ENCODE measurements at regions not wholly inside any gene's neighbourhood (a gene's known extent, or its start where the extent isn't known, plus 50 kb on each side); places are given as distances from the start of the nearest gene placed in this dataset.

DNA sequence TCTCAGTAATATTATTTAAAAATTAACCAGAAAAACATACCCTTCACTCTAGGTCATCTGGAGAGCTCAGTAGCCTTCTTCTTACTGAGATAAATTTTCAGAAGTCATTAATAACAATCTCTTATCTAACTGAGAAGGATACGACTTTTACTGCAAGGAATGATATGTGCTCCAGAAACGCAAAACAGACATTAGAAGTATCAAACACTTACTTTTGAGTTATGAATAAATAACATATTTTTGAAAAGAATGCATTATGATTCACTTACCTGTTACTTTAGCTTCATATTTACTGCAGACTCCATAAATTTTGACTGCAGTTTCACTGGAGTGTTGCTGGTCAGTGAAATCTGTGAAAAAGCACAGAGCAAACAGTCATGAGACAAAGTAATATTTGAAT lies 668.7 kb upstream of the NRSN1 start:
- H3K4me3 Mint-ChIP-seq (ENCODE audit: unreplicated experiment), result no peak overlapping the region
- H3K27me3 Mint-ChIP-seq (ENCODE audit: unreplicated experiment), result no peaks in the 10 kb centered on the region
- H3K9me3 Mint-ChIP-seq (ENCODE audit: unreplicated experiment), result no peaks in the 10 kb centered on the region
- DNase-seq (ENCODE audit: low spot score), result no peak
- peaks cover 7% of the 10 kb centered on the region for H3K4me1 Mint-ChIP-seq (ENCODE audit: unreplicated experiment)
- H3K27ac Mint-ChIP-seq (ENCODE audit: unreplicated experiment), result no peak overlapping the region
- no peak for TF ChIP-seq CTCF (IDR thresholded peaks at IDR 0.05; ENCODE audit: unreplicated experiment)
- no peaks in the 10 kb centered on the region for H3K36me3 Mint-ChIP-seq (ENCODE audit: low read depth, unreplicated experiment)

GRCh38 chr6:23465912-23466311 lies 660.1 kb upstream of the NRSN1 start:
- no peak overlapping the region for H3K4me3 Mint-ChIP-seq (ENCODE audit: unreplicated experiment)
- TF ChIP-seq CTCF (IDR thresholded peaks at IDR 0.05; ENCODE audit: unreplicated experiment), result no peak
- H3K27me3 Mint-ChIP-seq (ENCODE audit: unreplicated experiment), result no peaks in the 10 kb centered on the region
- no peaks in the 10 kb centered on the region for H3K36me3 Mint-ChIP-seq (ENCODE audit: low read depth, unreplicated experiment)
- H3K9me3 Mint-ChIP-seq (ENCODE audit: unreplicated experiment), result no peaks in the 10 kb centered on the region
- no peak overlapping the region for H3K27ac Mint-ChIP-seq (ENCODE audit: unreplicated experiment)
- H3K4me1 Mint-ChIP-seq (ENCODE audit: unreplicated experiment), result peaks cover 8% of the 10 kb centered on the region
- no peak for DNase-seq (ENCODE audit: low spot score)

- no peaks in the 10 kb centered on the region for H3K9me3 Mint-ChIP-seq (ENCODE audit: unreplicated experiment)
- no peak overlapping the region for H3K27ac Mint-ChIP-seq (ENCODE audit: unreplicated experiment)
- no peak overlapping the region for H3K4me3 Mint-ChIP-seq (ENCODE audit: unreplicated experiment)
- no peaks in the 10 kb centered on the region for H3K36me3 Mint-ChIP-seq (ENCODE audit: low read depth, unreplicated experiment)
- peaks cover 2% of the 10 kb centered on the region for H3K27me3 Mint-ChIP-seq (ENCODE audit: unreplicated experiment)
- no peaks in the 10 kb centered on the region for H3K4me1 Mint-ChIP-seq (ENCODE audit: unreplicated experiment)
- no peak for TF ChIP-seq CTCF (IDR thresholded peaks at IDR 0.05; ENCODE audit: unreplicated experiment)
- DNase-seq (ENCODE audit: low spot score), result no peak
Measured at GRCh38 chr6:23477586-23477985, 648.4 kb upstream of the NRSN1 start.

DNA sequence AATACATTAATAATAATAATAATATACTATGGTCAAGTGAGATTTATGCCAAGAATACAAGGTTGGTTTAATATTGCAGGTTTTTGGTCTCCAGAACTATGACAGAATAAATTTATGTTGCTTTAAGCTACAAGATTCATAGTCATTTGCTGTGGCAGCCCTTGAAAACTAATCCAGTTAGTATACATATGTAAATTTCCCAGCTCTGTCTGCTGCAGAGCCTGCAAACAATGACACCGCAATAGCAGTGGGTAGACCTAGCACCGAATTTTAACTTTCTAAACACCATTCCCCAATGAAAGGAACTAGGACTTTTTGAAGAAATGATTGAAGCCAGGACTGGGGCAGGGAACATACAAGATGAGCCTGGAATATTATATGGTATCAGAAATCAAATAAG lies 647.7 kb upstream of the NRSN1 start:
- Mint-ChIP-seq H3K27ac (ENCODE audit: unreplicated experiment) (no peak overlapping the region), H3K27me3 (ENCODE audit: unreplicated experiment) (peaks cover 2% of the 10 kb centered on the region), H3K4me1 (ENCODE audit: unreplicated experiment) (no peaks in the 10 kb centered on the region), H3K9me3 (ENCODE audit: unreplicated experiment) (no peaks in the 10 kb centered on the region), H3K4me3 (ENCODE audit: unreplicated experiment) (no peak overlapping the region), H3K36me3 (ENCODE audit: low read depth, unreplicated experiment) (no peaks in the 10 kb centered on the region)
- no peak for TF ChIP-seq CTCF (IDR thresholded peaks at IDR 0.05; ENCODE audit: unreplicated experiment)
- DNase-seq (ENCODE audit: low spot score), result no peak

DNA sequence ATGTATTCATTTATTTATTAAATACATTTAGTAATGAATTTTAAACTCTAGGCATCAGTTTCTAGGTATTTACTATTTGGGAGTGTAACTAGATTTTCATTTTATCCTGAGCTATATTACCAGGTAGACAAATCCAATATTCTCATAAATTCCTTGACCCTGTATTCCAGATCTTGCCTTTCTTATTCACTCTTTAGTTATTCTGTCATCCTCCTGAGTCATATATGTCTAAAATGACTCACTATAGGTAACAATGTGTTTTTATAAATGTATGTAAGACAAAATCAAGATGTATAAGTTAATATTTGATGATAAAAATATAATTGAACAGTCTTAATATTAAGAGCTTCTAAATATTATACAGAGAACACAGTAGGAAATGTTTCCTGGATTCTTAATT lies 642.1 kb upstream of the NRSN1 start:
- H3K36me3 Mint-ChIP-seq (ENCODE audit: low read depth, unreplicated experiment), result no peaks in the 10 kb centered on the region
- no peaks in the 10 kb centered on the region for H3K4me1 Mint-ChIP-seq (ENCODE audit: unreplicated experiment)
- DNase-seq (ENCODE audit: low spot score), result no peak
- no peak overlapping the region for H3K4me3 Mint-ChIP-seq (ENCODE audit: unreplicated experiment)
- peaks cover 2% of the 10 kb centered on the region for H3K27me3 Mint-ChIP-seq (ENCODE audit: unreplicated experiment)
- no peak overlapping the region for H3K27ac Mint-ChIP-seq (ENCODE audit: unreplicated experiment)
- no peak for TF ChIP-seq CTCF (IDR thresholded peaks at IDR 0.05; ENCODE audit: unreplicated experiment)
- H3K9me3 Mint-ChIP-seq (ENCODE audit: unreplicated experiment), result no peaks in the 10 kb centered on the region
